DOHH2 (cell line): ENCODE measurements at regions not wholly inside any gene's neighbourhood (a gene's known extent, or its start where the extent isn't known, plus 50 kb on each side); places are given as distances from the start of the nearest gene placed in this dataset.

Experiments used
- CTCF ChIP-seq: fragments of 200-600 bp; sonication (generic); IDR thresholded peaks from one replicate; pipeline ENCODE4 v1.5.1; 2014; ENCODE audit warnings: antibody characterized with exemption, mild to moderate bottlenecking, low read depth, low read length; ENCODE audit not compliant: poor library complexity, severe bottlenecking
- EZH2phosphoT487 ChIP-seq: fragments of 200-600 bp; sonication (generic); IDR thresholded peaks from 2 replicates; pipeline ENCODE4 v1.6.1; 2017; ENCODE audit warnings: borderline replicate concordance, mild to moderate bottlenecking, antibody characterized with exemption, low read length, moderate library complexity, mixed read lengths

GRCh38 chr22:27488456-27489177, 312.9 kb downstream of the MN1 start:
- TF ChIP-seq CTCF: no peak
- TF ChIP-seq EZH2phosphoT487: no peak
